BE2C (cell line): ENCODE measurements at regions not wholly inside any gene's neighbourhood (a gene's known extent, or its start where the extent isn't known, plus 50 kb on each side); places are given as distances from the start of the nearest gene placed in this dataset.
"Not testable (repeated sequence)": the region's sequence is repeated elsewhere in the genome, so short reads cannot be mapped to it uniquely, and the experiment has no call there.

ENCODE experiments used
- DNase-seq: peaks from one replicate; pipeline ENCODE4 v3.0.0-alpha.2; 2020
- H3K27me3 ChIP-seq: fragments of 250-450 bp; sonication (Bioruptor Pico); 2 replicates; pipeline ENCODE4 v1.5.1; 2020; ENCODE audit warnings: mild to moderate bottlenecking
- H3K36me3 ChIP-seq: fragments of 250-450 bp; sonication (Bioruptor Pico); 2 replicates; pipeline ENCODE4 v1.5.1; 2020; ENCODE audit warnings: mild to moderate bottlenecking
- H3K4me1 ChIP-seq: fragments of 250-450 bp; sonication (Bioruptor Pico); 2 replicates; pipeline ENCODE4 v1.5.1; 2020
- H3K4me3 ChIP-seq: 2 replicates; pipeline ENCODE4 v1.5.1; 2011; ENCODE audit warnings: low read depth, low read length
- H3K9me3 ChIP-seq: fragments of 250-450 bp; sonication (Bioruptor Pico); 2 replicates; pipeline ENCODE4 v1.5.1; 2020
- TF ChIP-seq, protein P1 (sequence below): IDR thresholded peaks from 2 replicates; pipeline ENCODE4 v1.5.1; 2012; ENCODE audit warnings: mild to moderate bottlenecking, low read depth, low read length

DNA sequence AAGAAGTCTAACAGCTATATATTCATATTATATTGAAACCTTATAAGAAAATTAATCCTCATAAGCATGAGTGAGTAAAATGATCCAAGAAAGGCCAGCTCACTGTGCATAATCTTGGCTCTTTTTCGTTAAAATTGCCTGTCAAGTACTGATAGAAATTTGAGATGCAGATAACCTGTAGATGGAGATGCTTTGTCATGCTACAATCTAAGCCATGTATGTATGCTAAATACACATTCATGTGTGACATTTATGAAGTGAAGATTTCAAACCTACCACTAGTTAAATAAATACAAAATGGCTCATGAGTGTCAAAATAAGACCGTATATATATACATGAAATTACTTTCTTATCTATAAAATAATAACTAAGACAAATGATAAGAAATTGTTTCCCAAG is 1491.5 kb upstream of the PRMT6 start:
- TF ChIP-seq, protein P1, sequence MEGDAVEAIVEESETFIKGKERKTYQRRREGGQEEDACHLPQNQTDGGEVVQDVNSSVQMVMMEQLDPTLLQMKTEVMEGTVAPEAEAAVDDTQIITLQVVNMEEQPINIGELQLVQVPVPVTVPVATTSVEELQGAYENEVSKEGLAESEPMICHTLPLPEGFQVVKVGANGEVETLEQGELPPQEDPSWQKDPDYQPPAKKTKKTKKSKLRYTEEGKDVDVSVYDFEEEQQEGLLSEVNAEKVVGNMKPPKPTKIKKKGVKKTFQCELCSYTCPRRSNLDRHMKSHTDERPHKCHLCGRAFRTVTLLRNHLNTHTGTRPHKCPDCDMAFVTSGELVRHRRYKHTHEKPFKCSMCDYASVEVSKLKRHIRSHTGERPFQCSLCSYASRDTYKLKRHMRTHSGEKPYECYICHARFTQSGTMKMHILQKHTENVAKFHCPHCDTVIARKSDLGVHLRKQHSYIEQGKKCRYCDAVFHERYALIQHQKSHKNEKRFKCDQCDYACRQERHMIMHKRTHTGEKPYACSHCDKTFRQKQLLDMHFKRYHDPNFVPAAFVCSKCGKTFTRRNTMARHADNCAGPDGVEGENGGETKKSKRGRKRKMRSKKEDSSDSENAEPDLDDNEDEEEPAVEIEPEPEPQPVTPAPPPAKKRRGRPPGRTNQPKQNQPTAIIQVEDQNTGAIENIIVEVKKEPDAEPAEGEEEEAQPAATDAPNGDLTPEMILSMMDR = no peak
- no peaks in the 10 kb centered on the region for H3K4me1 ChIP-seq
- no peak for DNase-seq
- H3K27me3 ChIP-seq = no peaks in the 10 kb centered on the region
- H3K4me3 ChIP-seq = no peak overlapping the region
- H3K9me3 ChIP-seq = no peaks in the 10 kb centered on the region
- H3K36me3 ChIP-seq = no peaks in the 10 kb centered on the region

GRCh38 chr1:105585791-105586190 is 1470.7 kb upstream of the PRMT6 start:
- Histone ChIP-seq H3K27me3 (no peaks in the 10 kb centered on the region), H3K36me3 (no peaks in the 10 kb centered on the region)
- TF ChIP-seq, protein P1 = no peak

DNA sequence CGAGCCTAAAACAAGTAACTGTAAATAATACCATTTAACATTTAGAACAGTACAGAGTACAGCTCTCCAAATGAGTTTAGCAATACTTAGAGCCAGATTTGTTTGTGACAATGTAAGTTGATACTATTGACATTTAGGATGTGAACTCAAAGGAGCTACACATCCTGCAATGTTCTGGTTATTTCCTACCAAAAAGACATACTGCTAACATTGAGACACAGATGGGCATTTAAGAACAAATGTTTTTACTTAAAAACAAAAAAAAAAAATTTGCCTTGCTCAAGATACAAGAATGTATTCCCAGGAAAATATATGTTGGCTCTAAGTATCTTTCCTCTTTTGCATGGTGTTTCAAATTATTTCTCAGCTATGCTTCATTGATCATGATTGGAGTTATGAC is 1464.8 kb upstream of the PRMT6 start:
- H3K9me3 ChIP-seq = no peaks in the 10 kb centered on the region; the same call in 1 of the 2 replicates
- no peaks in the 10 kb centered on the region for H3K27me3 ChIP-seq
- H3K4me3 ChIP-seq = no peak overlapping the region
- no peak for DNase-seq
- TF ChIP-seq, protein P1 = no peak
- no peaks in the 10 kb centered on the region for H3K4me1 ChIP-seq
- no peaks in the 10 kb centered on the region for H3K36me3 ChIP-seq

More at GRCh38 chr1:105585791-105586190, 1470.7 kb upstream of the PRMT6 start:
- H3K9me3 ChIP-seq = no peaks in the 10 kb centered on the region; the same call in 1 of the 2 replicates
- no peaks in the 10 kb centered on the region for H3K4me1 ChIP-seq
- no peak for DNase-seq
- H3K4me3 ChIP-seq = no peak overlapping the region

DNA sequence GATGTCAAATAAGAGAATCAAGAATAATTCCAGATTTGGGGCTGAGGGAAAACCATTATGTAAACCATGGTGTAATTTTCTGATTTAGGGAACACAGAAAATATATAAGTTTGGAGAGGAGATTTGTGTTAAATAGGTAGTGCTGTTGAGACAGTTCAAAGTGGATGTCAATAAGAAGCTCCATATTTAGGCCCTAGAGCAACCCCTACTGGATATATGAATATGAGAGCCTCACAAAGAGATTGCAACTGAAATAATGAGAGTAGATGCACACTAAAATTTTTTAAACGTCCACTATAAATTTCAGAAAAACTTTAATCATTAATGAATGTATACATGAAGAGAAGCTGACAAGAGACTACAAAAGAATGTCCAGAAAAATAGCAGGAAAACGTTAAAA is 1447.8 kb upstream of the PRMT6 start:
- no peak for DNase-seq
- no peaks in the 10 kb centered on the region for H3K36me3 ChIP-seq
- H3K27me3 ChIP-seq = no peaks in the 10 kb centered on the region
- TF ChIP-seq, protein P1 = peak; percentile 60
- H3K9me3 ChIP-seq = no peaks in the 10 kb centered on the region
- no peaks in the 10 kb centered on the region for H3K4me1 ChIP-seq
- H3K4me3 ChIP-seq = no peak overlapping the region

- H3K4me3 ChIP-seq = no peak overlapping the region
- TF ChIP-seq, protein P1 = no peak
- H3K9me3 ChIP-seq = no peaks in the 10 kb centered on the region
- DNase-seq = no peak
- H3K4me1 ChIP-seq = no peaks in the 10 kb centered on the region
- no peaks in the 10 kb centered on the region for H3K27me3 ChIP-seq
- H3K36me3 ChIP-seq = no peaks in the 10 kb centered on the region
These were observed 1430.0 kb upstream of the PRMT6 start for GRCh38 chr1:105626276-105626987.

DNA sequence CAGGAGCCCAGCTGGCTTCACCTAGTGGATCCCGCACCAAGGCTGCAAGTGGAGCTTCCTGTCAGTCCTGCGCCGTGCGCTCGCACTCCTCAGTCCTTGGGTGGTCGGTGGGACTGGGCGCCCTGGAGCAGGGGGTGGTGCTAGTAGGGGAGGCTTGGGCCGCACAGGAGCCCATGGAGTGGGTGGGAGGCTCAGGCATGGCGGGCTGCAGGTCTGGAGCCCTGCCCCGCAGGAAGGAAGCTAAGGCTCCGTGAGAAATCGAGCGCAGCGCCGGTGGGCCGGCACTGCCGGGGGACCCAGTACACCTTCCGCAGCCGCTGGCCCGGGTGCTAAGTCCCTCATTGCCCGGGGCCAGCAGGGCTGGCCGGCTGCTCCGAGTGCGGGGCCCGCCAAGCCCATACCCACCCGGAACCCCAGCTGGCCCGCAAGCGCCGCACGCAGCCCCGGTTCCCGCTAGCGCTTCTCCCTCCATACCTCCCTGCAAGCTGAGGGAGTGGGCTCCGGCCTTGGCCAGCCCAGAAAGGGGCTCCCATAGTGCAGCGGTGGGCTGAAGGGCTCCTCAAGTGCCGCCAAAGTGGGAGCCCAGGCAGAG is 1425.2 kb upstream of the PRMT6 start:
- H3K9me3 ChIP-seq, H3K36me3 ChIP-seq, DNase-seq, H3K27me3 ChIP-seq, H3K4me3 ChIP-seq: not testable (repeated sequence)
- H3K4me1 ChIP-seq = peaks cover 15% of the 10 kb centered on the region
